Astrocyte of the hippocampus (primary cell): ENCODE measurements at regions not wholly inside any gene's neighbourhood (a gene's known extent, or its start where the extent isn't known, plus 50 kb on each side); places are given as distances from the start of the nearest gene placed in this dataset.

Experiments
- DNase-seq: peaks from one replicate; pipeline ENCODE4 v3.0.0; 2011; ENCODE audit warnings: low read depth, low spot score

GRCh38 chr2:240297256-240298116 lies 138.0 kb upstream of the GPC1 start:
- DNase-seq = no peak

GRCh38 chr2:240298117-240298790 lies 137.2 kb upstream of the GPC1 start:
- DNase-seq = no peak

- DNase-seq = no peak
Measured at GRCh38 chr2:240298803-240299709, 136.4 kb upstream of the GPC1 start.

GRCh38 chr2:240299710-240300068 lies 135.8 kb upstream of the GPC1 start:
- no peak for DNase-seq

GRCh38 chr2:240300261-240300821 lies 135.1 kb upstream of the GPC1 start:
- peak; percentile 45 for DNase-seq

- DNase-seq = no peak
Measured at GRCh38 chr2:240300840-240301239, 134.6 kb upstream of the GPC1 start.

- no peak for DNase-seq
Measured at GRCh38 chr2:240301256-240301795, 134.1 kb upstream of the GPC1 start.

- DNase-seq = no peak
Measured at GRCh38 chr2:240302041-240302440, 133.4 kb upstream of the GPC1 start.

- no peak for DNase-seq
Measured at GRCh38 chr2:240302933-240303595, 132.4 kb upstream of the GPC1 start.

GRCh38 chr2:240303896-240304745 lies 131.3 kb upstream of the GPC1 start:
- no peak for DNase-seq

- no peak for DNase-seq
Measured at GRCh38 chr2:240304746-240305161, 130.7 kb upstream of the GPC1 start.

GRCh38 chr2:240305369-240305962 lies 130.0 kb upstream of the GPC1 start:
- DNase-seq = no peak

GRCh38 chr2:240306185-240306584 lies 129.3 kb upstream of the GPC1 start:
- no peak for DNase-seq

- no peak for DNase-seq
Measured at GRCh38 chr2:240308111-240308651, 127.3 kb upstream of the GPC1 start.

- no peak for DNase-seq
Measured at GRCh38 chr2:240309214-240309613, 126.2 kb upstream of the GPC1 start.

GRCh38 chr2:240310201-240310600 lies 125.3 kb upstream of the GPC1 start:
- DNase-seq = no peak

GRCh38 chr2:240310645-240311044 lies 124.8 kb upstream of the GPC1 start:
- DNase-seq = no peak

GRCh38 chr2:240311821-240312220 lies 123.6 kb upstream of the GPC1 start:
- DNase-seq = no peak

- no peak for DNase-seq
Measured at GRCh38 chr2:240319221-240319854, 116.1 kb upstream of the GPC1 start.
